ENCODE measurements at regions not wholly inside any gene's neighbourhood (a gene's known extent, or its start where the extent isn't known, plus 50 kb on each side); places are given as distances from the start of the nearest gene placed in this dataset.
"Not testable (repeated sequence)": the region's sequence is repeated elsewhere in the genome, so short reads cannot be mapped to it uniquely, and the experiment has no call there.

DNA sequence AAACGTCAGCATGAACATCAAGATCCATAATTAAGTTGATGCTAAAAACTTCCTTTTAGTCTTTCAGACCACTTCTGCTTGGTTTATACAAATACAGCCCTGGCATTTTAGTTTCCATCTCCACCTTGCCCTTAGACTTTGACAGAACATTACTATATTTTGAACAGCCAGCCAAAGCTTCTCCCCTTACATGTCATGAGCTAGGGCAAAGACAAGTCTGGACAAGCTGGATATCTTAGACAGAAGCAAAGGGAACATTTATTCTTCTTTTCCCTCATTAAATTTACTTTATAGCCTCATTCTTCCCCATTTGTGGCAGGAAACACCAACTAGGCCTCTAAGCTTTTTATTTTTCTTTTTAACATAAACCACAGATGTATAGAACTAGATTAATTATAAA, 403.3 kb downstream of the SUCLG1 start:
- Mint-ChIP-seq H3K36me3 (no peaks in the 10 kb centered on the region), H3K27me3 (no peaks in the 10 kb centered on the region), H3K9me3 (no peaks in the 10 kb centered on the region), H3K4me3 (no peak overlapping the region), H3K27ac (no peak overlapping the region), H3K4me1 (no peaks in the 10 kb centered on the region)
- ATAC-seq (replicated peaks) (no peak), DNase-seq (no peak)

DNA sequence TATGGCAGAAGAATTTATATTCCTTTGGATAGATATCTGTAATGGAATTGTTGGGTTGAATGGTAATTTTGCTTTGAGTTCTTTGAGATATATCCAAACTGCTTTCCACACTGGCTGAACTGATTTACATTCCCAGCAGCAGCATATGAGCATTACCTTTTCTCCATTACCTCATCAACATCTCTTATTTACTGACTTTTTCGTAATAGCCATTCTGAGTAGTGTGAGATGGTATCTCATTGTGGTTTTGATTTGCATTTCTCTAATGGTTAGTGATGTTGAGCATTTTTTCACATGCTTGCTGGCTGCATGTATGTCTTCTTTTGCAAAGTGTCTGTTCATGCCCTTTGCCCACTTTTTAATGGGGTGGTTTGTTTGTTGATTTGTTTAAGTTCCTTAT, 404.5 kb downstream of the SUCLG1 start:
- not testable (repeated sequence) for H3K9me3 Mint-ChIP-seq; ATAC-seq (replicated peaks); DNase-seq; H3K27ac Mint-ChIP-seq; H3K36me3 Mint-ChIP-seq; H3K4me3 Mint-ChIP-seq; H3K27me3 Mint-ChIP-seq; H3K4me1 Mint-ChIP-seq

DNA sequence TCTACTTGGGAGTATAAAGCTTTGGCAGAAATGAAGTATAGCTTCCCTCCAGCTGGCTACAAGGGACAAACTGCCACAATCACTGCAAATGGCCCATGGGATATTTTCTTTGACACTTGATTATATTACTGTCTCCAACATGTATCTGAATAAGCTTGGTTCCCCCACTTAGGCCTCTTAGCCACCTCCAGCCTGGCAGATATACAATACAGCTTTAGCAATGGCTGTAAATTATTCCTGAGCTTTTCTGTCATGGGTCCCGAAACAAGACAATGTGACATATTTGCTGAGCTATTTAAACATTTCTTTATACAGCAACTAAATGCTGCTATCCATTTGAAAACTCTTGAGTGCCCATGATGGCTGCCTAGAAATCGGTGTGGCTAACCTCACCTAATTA, 406.2 kb downstream of the SUCLG1 start:
- no peak overlapping the region for H3K4me3 Mint-ChIP-seq
- H3K27me3 Mint-ChIP-seq = no peaks in the 10 kb centered on the region
- no peak overlapping the region for H3K27ac Mint-ChIP-seq
- ATAC-seq (replicated peaks) (no peak), DNase-seq (no peak)
- no peaks in the 10 kb centered on the region for H3K9me3 Mint-ChIP-seq
- no peaks in the 10 kb centered on the region for H3K36me3 Mint-ChIP-seq
- no peaks in the 10 kb centered on the region for H3K4me1 Mint-ChIP-seq

DNA sequence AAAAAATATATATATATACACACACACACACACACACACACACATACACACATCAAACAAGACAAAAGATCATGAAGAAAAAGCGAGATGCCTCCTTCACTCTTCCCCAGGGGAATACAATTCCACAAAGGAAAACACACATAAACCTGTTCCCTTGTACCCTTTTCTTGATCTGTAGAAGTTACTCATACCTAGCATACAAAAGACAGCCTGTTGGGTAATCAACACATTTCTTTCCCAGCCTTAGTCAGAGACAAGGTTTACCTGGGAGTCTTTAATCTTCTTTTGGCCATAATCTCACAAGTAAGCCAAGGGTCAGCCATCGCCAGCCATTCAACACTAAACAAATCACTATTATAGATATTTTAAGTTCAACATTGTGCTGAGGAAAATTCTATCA, 407.0 kb downstream of the SUCLG1 start:
- Mint-ChIP-seq H3K27me3 (no peaks in the 10 kb centered on the region), H3K36me3 (no peaks in the 10 kb centered on the region), H3K27ac (no peak overlapping the region), H3K9me3 (no peaks in the 10 kb centered on the region), H3K4me1 (no peaks in the 10 kb centered on the region), H3K4me3 (no peak overlapping the region)
- no peak for DNase-seq
- ATAC-seq (replicated peaks) = no peak

DNA sequence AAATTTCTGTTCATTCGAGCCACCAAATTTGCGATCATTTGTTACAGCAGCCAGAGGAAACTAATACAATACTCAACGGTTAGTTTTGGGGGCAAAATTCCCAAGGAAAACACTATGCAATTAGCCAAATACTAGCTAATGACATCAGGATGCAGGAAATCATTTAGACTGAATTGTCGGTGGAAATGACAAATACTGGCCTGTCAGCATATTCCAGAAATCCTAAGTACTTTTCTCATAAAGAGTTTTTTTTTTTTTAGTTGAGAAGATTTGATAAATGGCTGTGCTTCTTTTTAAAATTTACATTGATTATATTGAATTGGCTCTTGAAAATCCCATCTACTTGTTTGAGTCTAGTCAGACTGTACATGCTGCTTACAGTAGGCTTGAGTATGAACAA, 410.1 kb downstream of the SUCLG1 start:
- Mint-ChIP-seq H3K36me3 (no peaks in the 10 kb centered on the region), H3K9me3 (no peaks in the 10 kb centered on the region), H3K4me1 (no peaks in the 10 kb centered on the region), H3K4me3 (no peak overlapping the region), H3K27me3 (no peaks in the 10 kb centered on the region), H3K27ac (no peak overlapping the region)
- ATAC-seq (replicated peaks) (no peak), DNase-seq (no peak)

DNA sequence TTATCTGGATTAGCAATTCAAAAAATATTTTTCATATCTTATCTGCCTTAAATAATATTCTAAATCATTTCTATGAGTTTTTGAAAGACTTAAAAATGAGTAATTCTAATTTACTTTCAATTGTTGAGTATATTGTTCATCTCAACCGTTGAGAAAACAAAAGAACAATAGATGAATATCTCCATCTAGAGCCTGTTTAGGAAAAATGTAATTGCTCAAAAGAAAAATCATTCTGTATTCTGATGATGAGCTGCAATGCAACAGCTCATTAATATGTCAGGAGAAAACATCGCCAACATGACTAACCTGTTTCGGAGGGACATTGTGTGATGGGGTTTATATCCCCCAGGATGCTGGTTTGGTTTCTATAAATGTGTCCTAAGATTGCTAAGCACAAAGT, 417.6 kb downstream of the SUCLG1 start:
- Mint-ChIP-seq H3K4me1 (no peaks in the 10 kb centered on the region), H3K27me3 (no peaks in the 10 kb centered on the region), H3K36me3 (no peaks in the 10 kb centered on the region), H3K9me3 (no peaks in the 10 kb centered on the region), H3K4me3 (no peak overlapping the region), H3K27ac (no peak overlapping the region)
- DNase-seq = no peak
- ATAC-seq (replicated peaks) = no peak

DNA sequence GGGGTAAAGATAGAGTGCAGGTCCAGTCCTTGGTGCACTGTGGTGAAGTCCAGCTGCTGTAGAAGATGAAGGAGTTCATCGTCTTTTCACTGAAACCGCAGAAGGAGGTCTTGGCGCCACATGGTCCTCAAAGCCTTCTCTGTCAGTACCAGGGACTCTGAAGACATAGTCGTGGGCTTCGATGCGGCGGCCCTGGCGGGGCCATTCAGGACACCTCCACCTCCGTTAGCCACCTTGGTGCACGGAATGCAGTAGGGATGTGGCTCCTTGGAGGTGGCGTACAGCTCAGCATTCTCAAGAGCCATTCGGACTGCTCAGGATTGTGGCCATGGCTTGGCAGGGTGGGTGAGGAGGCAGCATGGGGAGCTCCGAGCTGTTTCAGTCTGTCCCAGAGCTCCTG, 418.8 kb downstream of the SUCLG1 start:
- DNase-seq (no peak), ATAC-seq (replicated peaks) (no peak)
- H3K9me3 Mint-ChIP-seq = no peaks in the 10 kb centered on the region
- H3K4me1 Mint-ChIP-seq = no peaks in the 10 kb centered on the region
- H3K27ac Mint-ChIP-seq = no peak overlapping the region
- no peaks in the 10 kb centered on the region for H3K36me3 Mint-ChIP-seq
- no peak overlapping the region for H3K4me3 Mint-ChIP-seq
- H3K27me3 Mint-ChIP-seq = no peaks in the 10 kb centered on the region

DNA sequence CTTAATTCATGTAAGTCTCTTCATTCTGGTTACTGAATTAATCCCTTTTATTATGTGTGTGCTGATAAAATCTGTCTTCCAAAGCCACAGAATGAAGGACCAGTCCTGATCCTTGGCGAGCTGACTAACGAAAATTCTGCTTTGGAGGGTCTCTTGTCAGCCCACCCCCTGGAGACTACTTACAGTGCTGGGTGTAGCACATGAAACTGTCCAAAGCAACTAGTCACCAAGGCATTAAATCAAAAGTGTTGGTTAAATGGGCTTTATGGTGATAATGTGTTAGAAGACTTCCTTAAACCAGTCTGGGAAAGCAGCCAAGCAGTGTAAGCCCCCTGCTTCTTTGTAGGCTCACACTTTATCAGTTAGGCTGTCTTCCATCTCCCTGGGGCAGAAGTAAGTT, 420.2 kb downstream of the SUCLG1 start:
- no peak for ATAC-seq (replicated peaks)
- Mint-ChIP-seq H3K27me3 (no peaks in the 10 kb centered on the region), H3K36me3 (no peaks in the 10 kb centered on the region), H3K9me3 (no peaks in the 10 kb centered on the region), H3K4me3 (no peak overlapping the region), H3K27ac (no peak overlapping the region), H3K4me1 (no peaks in the 10 kb centered on the region)
- DNase-seq = no peak

DNA sequence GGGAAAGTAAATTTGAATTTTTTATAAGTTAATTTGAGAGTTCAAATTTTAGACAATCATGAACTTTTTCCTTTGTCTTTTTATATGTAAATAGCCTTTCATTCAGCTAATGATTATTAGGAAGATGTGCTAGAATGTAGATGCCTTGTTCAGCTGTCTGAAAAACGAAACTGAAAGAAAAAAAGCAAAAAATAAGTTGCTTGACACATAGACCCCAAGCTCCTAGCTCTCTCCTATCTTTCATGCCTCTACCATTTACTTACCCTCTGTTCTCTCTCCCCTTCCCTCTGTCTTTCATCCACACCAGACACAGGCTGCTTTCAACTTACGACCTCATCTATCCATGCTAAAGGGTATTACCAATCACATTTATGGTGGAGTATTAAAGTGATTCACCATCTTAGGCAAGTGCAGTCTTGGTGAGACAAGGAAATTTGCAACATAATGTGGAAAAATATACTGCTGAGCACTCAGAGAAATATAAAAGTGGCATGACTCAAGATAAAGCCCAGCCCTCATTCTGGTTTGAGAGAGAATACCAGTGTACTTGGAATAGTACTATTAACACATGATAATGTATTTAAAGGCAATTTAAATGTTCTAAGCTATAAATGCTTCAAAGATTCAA, 425.6 kb downstream of the SUCLG1 start:
- H3K27me3 Mint-ChIP-seq = no peaks in the 10 kb centered on the region
- H3K9me3 Mint-ChIP-seq = no peaks in the 10 kb centered on the region
- H3K4me3 Mint-ChIP-seq = no peak overlapping the region
- H3K4me1 Mint-ChIP-seq = no peaks in the 10 kb centered on the region
- H3K27ac Mint-ChIP-seq = no peak overlapping the region
- H3K36me3 Mint-ChIP-seq = no peaks in the 10 kb centered on the region
- ATAC-seq (replicated peaks) = no peak
- no peak for DNase-seq

DNA sequence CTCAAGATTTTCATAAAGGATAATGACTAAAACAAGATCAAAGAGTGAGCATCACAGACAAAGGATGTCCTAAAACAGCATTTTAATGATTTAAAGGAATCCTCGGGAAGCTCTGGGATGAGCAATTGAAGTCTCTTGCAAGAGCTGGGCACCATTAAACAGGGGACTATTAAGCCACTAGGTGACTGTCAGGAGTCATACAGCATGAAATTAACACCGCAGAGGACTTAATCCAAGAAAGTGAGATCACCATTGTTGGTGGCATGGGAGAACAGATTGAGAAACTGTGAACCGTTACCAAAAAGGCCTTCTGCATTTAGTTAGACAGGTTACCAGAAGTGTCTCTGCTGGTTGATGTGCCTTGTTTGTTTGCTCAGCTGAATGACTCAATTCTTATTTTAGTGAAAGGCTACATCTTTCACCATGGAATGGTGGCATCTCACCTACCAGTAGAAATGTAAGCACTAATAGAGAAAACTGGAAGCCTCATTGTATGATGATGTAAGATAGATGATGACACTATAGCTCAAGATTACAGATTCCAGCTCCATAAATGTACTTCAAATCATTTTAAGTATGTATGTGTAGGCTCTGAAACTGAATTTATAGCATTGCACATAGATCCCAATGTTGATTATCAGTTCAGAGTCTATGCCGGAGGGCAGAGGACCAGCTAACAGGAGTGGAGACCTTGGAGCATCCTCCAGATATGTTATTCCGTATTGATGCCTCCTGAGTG, 427.6 kb downstream of the SUCLG1 start:
- H3K9me3 Mint-ChIP-seq = no peaks in the 10 kb centered on the region
- H3K4me1 Mint-ChIP-seq = no peaks in the 10 kb centered on the region
- DNase-seq = no peak
- no peak overlapping the region for H3K27ac Mint-ChIP-seq
- H3K27me3 Mint-ChIP-seq = no peaks in the 10 kb centered on the region
- no peaks in the 10 kb centered on the region for H3K36me3 Mint-ChIP-seq
- ATAC-seq (replicated peaks) = peak in 1 of 2 donors; percentile 12
- no peak overlapping the region for H3K4me3 Mint-ChIP-seq

DNA sequence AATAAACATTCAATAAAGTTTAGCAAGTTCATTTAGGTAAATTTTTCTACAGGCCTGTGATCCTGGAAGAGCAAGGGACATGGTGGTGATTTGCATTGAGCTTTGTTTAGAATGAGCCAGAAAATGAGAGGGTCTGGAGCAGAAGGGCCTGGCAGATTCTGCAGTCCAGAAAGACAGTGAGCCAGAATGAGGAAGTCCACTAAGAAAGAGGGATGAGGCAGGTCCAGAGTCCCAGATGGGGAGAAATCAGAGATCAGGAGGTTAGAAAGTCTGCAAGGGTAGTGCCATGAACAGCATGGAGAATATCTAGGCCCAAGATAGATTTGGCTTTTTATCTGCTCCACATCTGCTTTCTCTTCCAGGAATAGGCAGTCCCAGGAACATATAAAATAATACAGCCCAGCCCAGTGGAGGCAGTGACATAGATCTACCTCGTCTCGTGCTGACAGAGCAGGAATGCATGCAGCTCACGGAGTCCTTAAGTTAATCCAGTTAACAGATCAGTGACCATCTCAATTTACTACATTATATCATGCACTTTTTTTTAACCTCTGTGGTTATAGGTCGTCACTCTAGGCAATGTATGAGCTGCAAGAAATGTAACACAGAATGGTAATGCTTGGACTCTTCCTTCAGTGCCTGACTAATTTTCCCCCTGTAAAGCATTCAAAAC, 429.0 kb downstream of the SUCLG1 start:
- no peak overlapping the region for H3K4me3 Mint-ChIP-seq
- no peaks in the 10 kb centered on the region for H3K9me3 Mint-ChIP-seq
- no peaks in the 10 kb centered on the region for H3K27me3 Mint-ChIP-seq
- H3K27ac Mint-ChIP-seq = no peak overlapping the region
- no peaks in the 10 kb centered on the region for H3K36me3 Mint-ChIP-seq
- ATAC-seq (replicated peaks) (no peak), DNase-seq (no peak)
- H3K4me1 Mint-ChIP-seq = no peaks in the 10 kb centered on the region

DNA sequence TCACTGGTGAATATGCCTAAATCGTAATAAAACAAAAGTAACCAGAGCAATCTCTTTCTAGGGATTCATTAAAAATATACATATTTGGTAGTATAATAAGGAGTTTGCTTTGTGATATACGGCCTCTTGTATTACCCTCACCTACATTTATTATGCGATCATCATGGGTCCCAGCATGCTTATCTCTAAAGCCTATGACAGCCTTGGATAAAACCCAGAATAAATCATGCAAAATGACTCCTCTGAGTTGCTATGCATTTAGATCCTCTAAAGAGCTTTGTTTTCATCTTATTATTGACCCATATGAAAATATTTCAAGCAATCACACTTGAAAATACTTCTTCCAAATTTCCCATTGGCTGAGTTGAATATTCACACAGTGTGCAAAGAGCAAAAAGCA, 432.3 kb downstream of the SUCLG1 start:
- Mint-ChIP-seq H3K27me3 (no peaks in the 10 kb centered on the region), H3K4me3 (no peak overlapping the region), H3K27ac (no peak overlapping the region), H3K9me3 (no peaks in the 10 kb centered on the region), H3K36me3 (no peaks in the 10 kb centered on the region), H3K4me1 (no peaks in the 10 kb centered on the region)
- no peak for ATAC-seq (replicated peaks)
- no peak for DNase-seq

DNA sequence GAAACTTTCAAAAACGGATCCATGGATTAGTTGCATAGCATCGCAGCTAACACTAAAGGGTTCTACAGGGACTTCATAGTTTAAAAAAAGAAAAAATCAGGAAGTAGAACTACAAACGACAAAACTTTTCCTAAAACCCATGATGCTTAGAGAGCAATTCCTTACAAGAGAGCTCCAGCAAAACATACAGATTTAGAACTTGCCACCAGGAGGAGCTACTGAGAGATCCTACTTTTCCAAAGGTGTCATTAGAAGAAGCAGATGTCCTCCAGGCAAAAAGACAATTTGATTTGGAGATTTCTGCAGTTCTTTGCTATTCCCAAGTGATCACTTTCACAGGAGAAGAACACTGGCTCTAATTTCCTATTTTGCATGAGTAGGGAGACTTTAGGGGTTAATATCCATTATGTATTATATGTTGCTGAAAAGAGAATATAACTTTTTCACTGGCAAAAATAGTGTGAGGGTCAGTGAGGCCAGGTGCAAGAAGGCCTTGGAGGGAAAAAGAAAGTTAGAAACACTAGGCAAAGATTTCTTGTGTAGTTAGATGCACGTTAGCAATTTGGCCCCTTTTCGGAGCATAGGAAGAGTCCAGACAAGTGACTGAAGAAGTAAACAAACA, 436.2 kb downstream of the SUCLG1 start:
- H3K4me1 Mint-ChIP-seq = no peaks in the 10 kb centered on the region
- H3K27me3 Mint-ChIP-seq = no peaks in the 10 kb centered on the region
- no peak for ATAC-seq (replicated peaks)
- H3K27ac Mint-ChIP-seq = no peak overlapping the region
- H3K9me3 Mint-ChIP-seq = no peaks in the 10 kb centered on the region
- H3K4me3 Mint-ChIP-seq = no peak overlapping the region
- no peak for DNase-seq
- no peaks in the 10 kb centered on the region for H3K36me3 Mint-ChIP-seq

DNA sequence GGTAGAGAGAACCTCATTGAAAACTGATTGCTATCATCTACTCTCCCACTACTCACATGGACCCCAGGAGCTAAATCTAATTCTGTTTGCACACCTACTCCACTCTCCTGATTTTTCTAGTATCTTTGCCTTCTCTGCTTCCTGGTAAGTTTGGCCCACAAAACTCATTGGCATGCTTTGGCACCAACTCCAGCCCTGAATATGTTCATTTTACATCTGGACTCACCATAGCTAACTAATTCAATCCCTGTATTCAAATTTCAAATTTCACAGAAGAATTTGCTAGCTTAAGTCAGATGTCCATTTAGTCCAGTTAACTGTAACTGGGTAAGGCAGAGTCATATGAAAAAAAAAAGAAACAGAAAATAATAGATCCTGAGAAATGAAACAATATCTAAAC, 442.1 kb downstream of the SUCLG1 start:
- DNase-seq (no peak), ATAC-seq (replicated peaks) (no peak)
- Mint-ChIP-seq H3K27me3 (no peaks in the 10 kb centered on the region), H3K9me3 (peaks cover 0 to 2% of the 10 kb centered on the region in 2 donors), H3K27ac (no peak overlapping the region), H3K4me1 (no peaks in the 10 kb centered on the region), H3K4me3 (no peak overlapping the region), H3K36me3 (no peaks in the 10 kb centered on the region)

DNA sequence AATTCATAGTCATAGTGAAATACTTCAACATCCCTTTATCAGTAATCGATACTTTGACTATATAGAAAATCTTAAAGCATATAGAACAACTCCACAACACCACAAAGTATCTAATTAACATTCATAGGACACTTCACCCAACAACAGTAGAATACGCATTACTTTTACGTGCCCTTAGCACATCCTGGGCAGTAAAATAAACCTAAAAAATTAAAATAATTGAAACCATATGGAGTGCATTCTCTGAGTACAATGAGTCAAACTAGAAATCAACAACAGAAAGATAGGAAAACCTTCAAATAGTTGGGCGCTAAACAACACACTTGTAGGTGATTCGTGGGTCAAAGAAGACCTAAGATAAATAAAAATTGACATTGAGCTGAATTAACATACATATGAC, 442.9 kb downstream of the SUCLG1 start:
- no peak overlapping the region for H3K27ac Mint-ChIP-seq

More for the DNA sequence above, 442.9 kb downstream of the SUCLG1 start:
- Mint-ChIP-seq H3K4me1 (no peaks in the 10 kb centered on the region), H3K9me3 (peaks cover 0 to 2% of the 10 kb centered on the region in 2 donors), H3K36me3 (no peaks in the 10 kb centered on the region), H3K27me3 (no peaks in the 10 kb centered on the region), H3K4me3 (no peak overlapping the region)
- no peak for DNase-seq
- no peak for ATAC-seq (replicated peaks)
